ENCODE measurements at regions not wholly inside any gene's neighbourhood (a gene's known extent, or its start where the extent isn't known, plus 50 kb on each side); places are given as distances from the start of the nearest gene placed in this dataset.

GRCh38 chr15:47395076-47395475 is 322.2 kb upstream of the SEMA6D start:
- BruUV-seq (replicated peaks): no TSS peak
- no peak overlapping the region for H3K4me3 ChIP-seq

GRCh38 chr15:47397655-47398054 is 319.6 kb upstream of the SEMA6D start:
- no TSS peak for BruUV-seq (replicated peaks)
- in situ Hi-C loops (cut with MboI): no loop called here
- Histone ChIP-seq H3K27me3 (replicated peaks in 1 of 2; ENCODE audit: control insufficient read depth in 2 of 2, insufficient read depth in 2 of 2, low read length in 1 of 2) (no peaks in the 10 kb centered on the region), H3K4me3 (no peak overlapping the region), H3K9ac (ENCODE audit: control insufficient read depth, insufficient read depth, low read length) (no peak overlapping the region), H3K9me3 (replicated peaks; ENCODE audit: control insufficient read depth, insufficient read depth, low read length) (no peaks in the 10 kb centered on the region), H3K79me2 (ENCODE audit: control insufficient read depth, insufficient read depth, low read length) (no peaks in the 10 kb centered on the region), H2AFZ (ENCODE audit: control insufficient read depth, low read depth, low read length) (no peak overlapping the region), H3K36me3 (ENCODE audit: control insufficient read depth in 2 of 2, insufficient read depth in 2 of 2, low read length in 1 of 2) (no peaks in the 10 kb centered on the region), H3K4me2 (ENCODE audit: control insufficient read depth, insufficient read depth) (no peak overlapping the region), H3K4me1 (ENCODE audit: control insufficient read depth, insufficient read depth, low read length) (no peaks in the 10 kb centered on the region), H4K20me1 (ENCODE audit: control insufficient read depth, insufficient read depth) (no peaks in the 10 kb centered on the region), H3K27ac (ENCODE audit: control insufficient read depth, insufficient read depth) (no peak overlapping the region)
- ChIA-PET SMC1A (ENCODE audit: uncharacterized antibody, unreplicated experiment) (no interaction called here), CTCF (no interaction called here), POLR2A (no interaction called here), RAD21 (ENCODE audit: unreplicated experiment) (no interaction called here)
- ATAC-seq: no peak
- intact Hi-C loops (cut with micrococcal nuclease; ENCODE audit: unreplicated experiment): no loop called here
- 2% methylated on average over 2 of the region's 2 CpGs for WGBS (ENCODE audit: insufficient coverage, insufficient replicate concordance, low lambda C conversion rate, missing lambda C conversion rate)
- FAIRE-seq: no peak
- DNase-seq (ENCODE audit: low read depth, low spot score): no peak
- no peak for TF ChIP-seq ZBTB11 (CRISPR knock-in tag; IDR thresholded peaks at IDR 0.05)
- no peak for TF ChIP-seq HDAC2 (IDR thresholded peaks at IDR 0.05)
- TF ChIP-seq ZBTB40 (IDR thresholded peaks at IDR 0.05; ENCODE audit: borderline replicate concordance): no peak
- no peak for TF ChIP-seq DPF2 (IDR thresholded peaks at IDR 0.05)
- no peak for TF ChIP-seq NFIC (IDR thresholded peaks at IDR 0.05; ENCODE audit: low read depth, low read length)
- TF ChIP-seq IRF4 (IDR thresholded peaks at IDR 0.05; ENCODE audit: low read depth, low read length): no peak
- TF ChIP-seq BCL3 (IDR thresholded peaks at IDR 0.05; ENCODE audit: borderline replicate concordance, insufficient read depth, low read depth, low read length, poor library complexity, severe bottlenecking): no peak
- no peak for TF ChIP-seq SMAD5 (IDR thresholded peaks at IDR 0.05; ENCODE audit: low read depth)
- no peak for TF ChIP-seq CREB1 (IDR thresholded peaks at IDR 0.05; ENCODE audit: low read depth)

More at GRCh38 chr15:47395076-47395475, 322.2 kb upstream of the SEMA6D start:
- FAIRE-seq: no peak
- ChIA-PET RAD21 (ENCODE audit: unreplicated experiment) (no interaction called here), POLR2A (no interaction called here), SMC1A (ENCODE audit: uncharacterized antibody, unreplicated experiment) (no interaction called here), CTCF (no interaction called here)
- H3K27ac ChIP-seq (ENCODE audit: control insufficient read depth, insufficient read depth): no peak overlapping the region
- no peaks in the 10 kb centered on the region for H3K36me3 ChIP-seq (ENCODE audit: control insufficient read depth in 2 of 2, insufficient read depth in 2 of 2, low read length in 1 of 2)
- no peak overlapping the region for H3K4me2 ChIP-seq (ENCODE audit: control insufficient read depth, insufficient read depth)
- H3K27me3 ChIP-seq (replicated peaks in 1 of 2; ENCODE audit: control insufficient read depth in 2 of 2, insufficient read depth in 2 of 2, low read length in 1 of 2): no peaks in the 10 kb centered on the region
- ATAC-seq: no peak
- H3K9me3 ChIP-seq (replicated peaks; ENCODE audit: control insufficient read depth, insufficient read depth, low read length): no peaks in the 10 kb centered on the region
- no peaks in the 10 kb centered on the region for H3K4me1 ChIP-seq (ENCODE audit: control insufficient read depth, insufficient read depth, low read length)
- H3K79me2 ChIP-seq (ENCODE audit: control insufficient read depth, insufficient read depth, low read length): no peaks in the 10 kb centered on the region
- H2AFZ ChIP-seq (ENCODE audit: control insufficient read depth, low read depth, low read length): no peak overlapping the region
- no peak overlapping the region for H3K9ac ChIP-seq (ENCODE audit: control insufficient read depth, insufficient read depth, low read length)
- no peaks in the 10 kb centered on the region for H4K20me1 ChIP-seq (ENCODE audit: control insufficient read depth, insufficient read depth)
- DNase-seq (ENCODE audit: low read depth, low spot score): no peak
- in situ Hi-C loops (cut with MboI): no loop called here
- intact Hi-C loops (cut with micrococcal nuclease; ENCODE audit: unreplicated experiment): no loop called here
- TF ChIP-seq ZSCAN29 (IDR thresholded peaks at IDR 0.05): no peak
- no peak for TF ChIP-seq TCF3 (IDR thresholded peaks at IDR 0.05; ENCODE audit: borderline replicate concordance, insufficient read depth, low read depth, low read length)
- TF ChIP-seq MXI1 (IDR thresholded peaks at IDR 0.05; ENCODE audit: low read depth, low read length): no peak
- TF ChIP-seq SMAD1 (IDR thresholded peaks at IDR 0.05; ENCODE audit: low read depth, partially characterized antibody): no peak

Measured in GM12878 (cell line).